ENCODE measurements at regions not wholly inside any gene's neighbourhood (a gene's known extent, or its start where the extent isn't known, plus 50 kb on each side); places are given as distances from the start of the nearest gene placed in this dataset.

DNA sequence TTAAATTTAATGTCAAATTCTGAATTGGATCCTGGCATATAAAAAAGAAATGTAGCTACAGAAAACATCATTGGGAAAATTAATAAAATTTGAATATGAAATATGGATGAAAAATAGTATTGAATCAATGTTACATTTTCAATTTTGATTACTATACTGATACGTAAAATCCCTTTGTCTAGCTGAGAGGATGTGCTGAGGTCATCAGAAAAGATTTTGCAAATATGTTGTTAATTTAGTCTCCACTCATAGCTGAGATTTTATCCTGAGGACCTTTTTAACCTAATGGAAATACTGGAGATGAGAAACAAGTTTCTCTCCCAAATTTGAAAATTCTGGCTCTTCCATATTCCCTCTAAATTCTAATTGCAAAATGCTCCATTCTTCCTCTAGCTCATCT is 84.4 kb upstream of the ADAMTS16 start:
- DNase-seq: no peak
- intact Hi-C loops (cut with micrococcal nuclease): no loop called here
- POLR2A ChIA-PET: no interaction called here
- Mint-ChIP-seq H3K27ac (no peak overlapping the region), H3K9me3 (ENCODE audit: insufficient read depth) (no peaks in the 10 kb centered on the region), H3K4me3 (no peak overlapping the region), H3K27me3 (no peaks in the 10 kb centered on the region), H3K4me1 (no peaks in the 10 kb centered on the region)
- TF ChIP-seq EZH2 (IDR thresholded peaks at IDR 0.05; ENCODE audit: borderline replicate concordance, insufficient read depth, low read depth, low read length, poor library complexity, severe bottlenecking): no peak
- WGBS (ENCODE audit: insufficient coverage): no CpG with 5 or more reads among the region's 1 CpG
- Histone ChIP-seq H3K4me3 (ENCODE audit: control extremely low read depth in 1 of 5, extremely low read depth in 1 of 5, insufficient read depth in 1 of 5, low read depth in 2 of 5, low read length in 4 of 5) (no peak overlapping the region), H3K36me3 (replicated peaks in 1 of 2; ENCODE audit: control extremely low read depth in 1 of 2, control insufficient read depth in 1 of 2, extremely low read depth in 1 of 2, insufficient read depth in 2 of 2, low read length in 1 of 2) (no peaks in the 10 kb centered on the region), H3K27me3 (replicated peaks in 1 of 4; ENCODE audit: control extremely low read depth in 1 of 4, control insufficient read depth in 3 of 4, insufficient read depth in 4 of 4, low read length in 3 of 4) (no peaks in the 10 kb centered on the region), H3K9ac (ENCODE audit: low read length) (no peak overlapping the region), H4K20me1 (ENCODE audit: control insufficient read depth, insufficient read depth, low read length, poor library complexity, severe bottlenecking) (no peaks in the 10 kb centered on the region), H3K27ac (ENCODE audit: low read length in 2 of 2) (no peak overlapping the region), H3K4me1 (ENCODE audit: control insufficient read depth in 2 of 2, insufficient read depth in 2 of 2, low read length in 2 of 2) (no peaks in the 10 kb centered on the region), H3K4me2 (replicated peaks; ENCODE audit: low read depth, low read length, poor library complexity, severe bottlenecking) (no peak overlapping the region), H2AFZ (ENCODE audit: insufficient read depth, low read depth, low read length, poor library complexity, severe bottlenecking) (no peak overlapping the region), H3K79me2 (ENCODE audit: control insufficient read depth, insufficient read depth, low read length) (no peaks in the 10 kb centered on the region), H3K9me3 (ENCODE audit: control extremely low read depth in 1 of 3, control insufficient read depth in 2 of 3, insufficient read depth in 1 of 3, low read length in 2 of 3) (peaks cover 0 to 3% (median 0%) of the 10 kb centered on the region in 3 donors)
- no peak for ATAC-seq (ENCODE audit: low read depth)
- CTCF ChIA-PET: no interaction called here

DNA sequence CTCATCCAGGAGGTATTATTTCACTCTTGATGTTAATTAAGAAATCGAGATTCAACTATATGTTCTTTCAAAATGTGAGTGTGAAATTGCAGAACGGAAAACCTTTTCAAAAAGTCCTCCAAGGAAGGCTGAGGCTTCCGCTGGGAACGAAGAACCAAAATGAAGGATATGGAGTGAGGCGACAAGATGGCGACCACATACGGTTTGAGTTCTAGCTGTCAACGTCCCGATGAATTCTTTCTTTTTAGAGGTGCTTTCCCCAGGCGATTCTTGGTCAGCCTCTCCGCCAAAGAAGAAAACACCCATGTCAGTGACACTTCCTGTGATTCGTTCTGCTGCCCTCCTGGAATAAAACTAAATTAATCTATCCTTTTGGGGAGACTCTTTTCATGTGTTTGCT is 78.3 kb upstream of the ADAMTS16 start:
- ChIA-PET POLR2A (no interaction called here), CTCF (no interaction called here)
- DNase-seq (no peak), ATAC-seq (ENCODE audit: low read depth) (no peak)
- no peak overlapping the region for H3K4me3 Mint-ChIP-seq
- H3K9me3 Mint-ChIP-seq (ENCODE audit: insufficient read depth): no peaks in the 10 kb centered on the region
- H3K4me1 Mint-ChIP-seq: no peaks in the 10 kb centered on the region
- Histone ChIP-seq H3K4me2 (replicated peaks; ENCODE audit: low read depth, low read length, poor library complexity, severe bottlenecking) (no peak overlapping the region), H3K4me1 (ENCODE audit: control insufficient read depth in 2 of 2, insufficient read depth in 2 of 2, low read length in 2 of 2) (no peaks in the 10 kb centered on the region), H3K27ac (ENCODE audit: low read length in 2 of 2) (no peak overlapping the region), H3K9ac (ENCODE audit: low read length) (no peak overlapping the region), H2AFZ (ENCODE audit: insufficient read depth, low read depth, low read length, poor library complexity, severe bottlenecking) (no peak overlapping the region), H3K4me3 (ENCODE audit: control extremely low read depth in 1 of 5, extremely low read depth in 1 of 5, insufficient read depth in 1 of 5, low read depth in 2 of 5, low read length in 4 of 5) (no peak overlapping the region), H3K27me3 (replicated peaks in 1 of 4; ENCODE audit: control extremely low read depth in 1 of 4, control insufficient read depth in 3 of 4, insufficient read depth in 4 of 4, low read length in 3 of 4) (no peaks in the 10 kb centered on the region), H4K20me1 (ENCODE audit: control insufficient read depth, insufficient read depth, low read length, poor library complexity, severe bottlenecking) (no peaks in the 10 kb centered on the region), H3K79me2 (ENCODE audit: control insufficient read depth, insufficient read depth, low read length) (no peaks in the 10 kb centered on the region), H3K9me3 (ENCODE audit: control extremely low read depth in 1 of 3, control insufficient read depth in 2 of 3, insufficient read depth in 1 of 3, low read length in 2 of 3) (peaks cover 0 to 5% (median 0%) of the 10 kb centered on the region in 3 donors), H3K36me3 (replicated peaks in 1 of 2; ENCODE audit: control extremely low read depth in 1 of 2, control insufficient read depth in 1 of 2, extremely low read depth in 1 of 2, insufficient read depth in 2 of 2, low read length in 1 of 2) (no peaks in the 10 kb centered on the region)
- intact Hi-C loops (cut with micrococcal nuclease): no loop called here
- no peak overlapping the region for H3K27ac Mint-ChIP-seq
- WGBS (ENCODE audit: insufficient coverage): 93% methylated on average over 9 of the region's 12 CpGs
- H3K27me3 Mint-ChIP-seq: no peaks in the 10 kb centered on the region
- TF ChIP-seq EZH2 (IDR thresholded peaks at IDR 0.05; ENCODE audit: borderline replicate concordance, insufficient read depth, low read depth, low read length, poor library complexity, severe bottlenecking): no peak
- TF ChIP-seq, protein P1, sequence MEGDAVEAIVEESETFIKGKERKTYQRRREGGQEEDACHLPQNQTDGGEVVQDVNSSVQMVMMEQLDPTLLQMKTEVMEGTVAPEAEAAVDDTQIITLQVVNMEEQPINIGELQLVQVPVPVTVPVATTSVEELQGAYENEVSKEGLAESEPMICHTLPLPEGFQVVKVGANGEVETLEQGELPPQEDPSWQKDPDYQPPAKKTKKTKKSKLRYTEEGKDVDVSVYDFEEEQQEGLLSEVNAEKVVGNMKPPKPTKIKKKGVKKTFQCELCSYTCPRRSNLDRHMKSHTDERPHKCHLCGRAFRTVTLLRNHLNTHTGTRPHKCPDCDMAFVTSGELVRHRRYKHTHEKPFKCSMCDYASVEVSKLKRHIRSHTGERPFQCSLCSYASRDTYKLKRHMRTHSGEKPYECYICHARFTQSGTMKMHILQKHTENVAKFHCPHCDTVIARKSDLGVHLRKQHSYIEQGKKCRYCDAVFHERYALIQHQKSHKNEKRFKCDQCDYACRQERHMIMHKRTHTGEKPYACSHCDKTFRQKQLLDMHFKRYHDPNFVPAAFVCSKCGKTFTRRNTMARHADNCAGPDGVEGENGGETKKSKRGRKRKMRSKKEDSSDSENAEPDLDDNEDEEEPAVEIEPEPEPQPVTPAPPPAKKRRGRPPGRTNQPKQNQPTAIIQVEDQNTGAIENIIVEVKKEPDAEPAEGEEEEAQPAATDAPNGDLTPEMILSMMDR (IDR thresholded peaks at IDR 0.05): no peak
